ENCODE measurements at regions not wholly inside any gene's neighbourhood (a gene's known extent, or its start where the extent isn't known, plus 50 kb on each side); places are given as distances from the start of the nearest gene placed in this dataset.

GRCh38 chr2:225911019-225911418 is 511.5 kb downstream of the NYAP2 start:
- TF ChIP-seq CTCF (IDR thresholded peaks at IDR 0.05; ENCODE audit: borderline replicate concordance, insufficient read depth, low read depth, low read length): no peak

GRCh38 chr2:225895126-225895525 is 495.6 kb downstream of the NYAP2 start:
- H3K4me3 ChIP-seq (ENCODE audit: low read depth, low read length): no peak overlapping the region
- no peak for TF ChIP-seq CTCF (IDR thresholded peaks at IDR 0.05; ENCODE audit: borderline replicate concordance, insufficient read depth, low read depth, low read length)

More at GRCh38 chr2:225911019-225911418, 511.5 kb downstream of the NYAP2 start:
- no peak overlapping the region for H3K4me3 ChIP-seq (ENCODE audit: low read depth, low read length)

GRCh38 chr2:225894236-225894980 is 494.9 kb downstream of the NYAP2 start:
- H3K4me3 ChIP-seq (ENCODE audit: low read depth, low read length): no peak overlapping the region
- no peak for TF ChIP-seq CTCF (IDR thresholded peaks at IDR 0.05; ENCODE audit: borderline replicate concordance, insufficient read depth, low read depth, low read length)

- no peak overlapping the region for H3K4me3 ChIP-seq (ENCODE audit: low read depth, low read length)
- no peak for TF ChIP-seq CTCF (IDR thresholded peaks at IDR 0.05; ENCODE audit: borderline replicate concordance, insufficient read depth, low read depth, low read length)
Measured at GRCh38 chr2:225893151-225893550, 493.6 kb downstream of the NYAP2 start.

GRCh38 chr2:225891771-225892170 is 492.3 kb downstream of the NYAP2 start:
- TF ChIP-seq CTCF (IDR thresholded peaks at IDR 0.05; ENCODE audit: borderline replicate concordance, insufficient read depth, low read depth, low read length): no peak

GRCh38 chr2:225891013-225891412 is 491.5 kb downstream of the NYAP2 start:
- no peak overlapping the region for H3K4me3 ChIP-seq (ENCODE audit: low read depth, low read length)
- no peak for TF ChIP-seq CTCF (IDR thresholded peaks at IDR 0.05; ENCODE audit: borderline replicate concordance, insufficient read depth, low read depth, low read length)

More at GRCh38 chr2:225891771-225892170, 492.3 kb downstream of the NYAP2 start:
- H3K4me3 ChIP-seq (ENCODE audit: low read depth, low read length): no peak overlapping the region

- H3K4me3 ChIP-seq (ENCODE audit: low read depth, low read length): no peak overlapping the region
- TF ChIP-seq CTCF (IDR thresholded peaks at IDR 0.05; ENCODE audit: borderline replicate concordance, insufficient read depth, low read depth, low read length): peak; percentile 52; the same call in 1 of the 2 replicates
Measured at GRCh38 chr2:225889452-225889851, 489.9 kb downstream of the NYAP2 start.

Measured in GM12875 (cell line).